EL (cell line): ENCODE measurements at regions not wholly inside any gene's neighbourhood (a gene's known extent, or its start where the extent isn't known, plus 50 kb on each side); places are given as distances from the start of the nearest gene placed in this dataset.

ENCODE experiments used
- DNase-seq: peaks from one replicate; pipeline ENCODE4 v3.0.0-alpha.2; 2016

DNA sequence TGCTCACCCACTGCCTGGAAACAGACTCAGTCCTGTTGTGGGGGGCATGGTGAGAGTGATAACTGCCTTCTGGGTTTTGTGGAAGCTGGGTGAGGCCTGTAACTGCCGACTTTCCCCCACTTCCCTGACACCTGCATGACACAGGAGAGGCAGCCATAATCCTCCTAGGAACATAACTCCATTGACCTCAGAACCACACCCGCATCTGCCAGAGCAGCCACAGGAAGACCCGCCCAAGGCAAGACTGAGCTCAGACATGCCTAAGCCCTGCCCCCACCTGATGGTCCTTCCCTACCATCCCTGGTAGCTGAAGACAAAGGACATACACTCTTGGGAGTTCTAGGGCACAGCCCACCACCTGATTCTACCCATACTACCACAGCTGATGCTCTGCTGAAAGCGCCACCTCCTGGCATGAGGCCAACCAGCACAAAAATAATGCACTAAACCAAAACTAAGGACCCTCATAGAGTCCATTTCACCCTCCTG, 326.7 kb downstream of the RBM26 start:
- DNase-seq = no peak

DNA sequence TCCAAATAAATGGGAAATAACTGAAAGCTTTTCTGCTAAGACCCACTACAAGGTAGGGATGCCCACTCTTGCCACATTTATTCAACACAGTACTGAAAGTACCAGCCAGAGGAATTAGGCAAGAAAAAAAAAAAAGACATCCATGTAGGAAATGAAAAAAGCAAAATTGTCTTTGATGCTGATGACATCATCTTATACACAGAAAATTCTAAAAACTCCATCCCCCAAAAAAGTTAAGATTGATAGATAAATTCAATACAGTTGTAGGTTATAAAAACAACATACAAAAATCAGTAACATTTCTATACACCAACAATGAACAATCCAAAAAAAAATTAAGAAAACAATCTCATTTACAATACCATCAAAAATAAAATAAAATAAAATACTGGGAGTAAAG, 330.4 kb downstream of the RBM26 start:
- no peak for DNase-seq

DNA sequence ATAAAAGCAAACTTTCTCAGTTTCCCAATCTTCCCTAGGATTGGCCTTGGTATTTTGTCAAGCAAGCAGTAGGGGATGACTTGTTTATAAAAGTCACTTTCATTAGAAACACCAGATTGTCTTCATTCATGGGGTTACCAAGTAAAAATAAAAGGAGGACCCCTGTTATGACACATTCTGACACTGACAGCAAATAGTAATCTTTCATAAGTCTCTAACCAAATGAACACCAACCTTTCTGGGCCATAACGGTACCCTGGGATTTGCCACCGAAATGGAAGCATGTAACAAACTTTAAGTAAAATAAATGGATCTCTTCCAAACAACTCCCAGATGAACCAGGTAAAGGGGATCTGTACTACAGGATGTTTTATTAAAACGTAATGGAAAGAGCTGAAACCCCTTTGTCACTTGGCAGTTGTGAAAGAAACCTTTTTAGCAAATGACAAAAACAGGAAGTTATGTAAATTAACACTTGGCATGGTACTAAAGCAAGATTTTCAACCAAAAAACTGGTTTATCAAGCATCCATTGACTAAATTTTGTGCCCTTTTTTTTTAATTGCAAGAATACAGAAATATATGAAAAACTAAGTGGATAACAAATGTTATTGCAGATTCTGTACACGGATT, 335.6 kb downstream of the RBM26 start:
- DNase-seq = no peak

DNA sequence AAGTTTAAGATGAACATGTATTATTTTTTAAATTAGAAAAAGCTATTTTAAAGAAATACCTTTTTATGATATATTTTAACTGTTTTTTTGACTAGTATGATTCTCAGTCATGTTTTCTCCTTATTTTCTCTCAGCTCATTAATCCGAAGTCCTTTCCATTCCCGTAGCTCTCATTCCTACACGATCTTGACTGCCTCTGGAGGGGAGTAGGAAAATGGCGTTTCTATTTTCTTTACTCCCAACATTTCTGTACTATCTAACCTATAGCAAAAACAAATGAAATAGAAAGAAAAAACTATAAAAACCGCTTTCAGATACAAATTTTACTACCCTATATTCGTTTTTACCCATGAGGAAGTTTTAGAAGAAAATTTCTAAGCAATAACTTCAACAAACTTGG, 343.8 kb downstream of the RBM26 start:
- no peak for DNase-seq

DNA sequence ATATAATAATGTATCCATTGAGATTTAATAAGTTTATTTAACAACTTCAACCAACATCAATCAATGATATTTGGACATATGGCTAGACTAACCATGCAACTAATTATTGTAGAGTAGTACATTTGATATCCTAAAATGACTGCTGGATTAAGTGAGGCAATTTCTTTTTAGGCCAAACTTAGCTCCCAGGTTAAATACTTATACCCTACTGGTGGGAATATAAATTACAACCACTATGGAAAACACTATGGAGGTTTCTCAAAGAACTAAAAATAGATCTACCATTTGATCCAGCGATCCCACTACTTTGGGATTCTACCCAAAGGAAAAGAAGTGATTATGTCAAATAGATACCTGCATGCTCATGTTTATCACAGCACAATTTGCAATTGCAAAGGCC, 345.8 kb downstream of the RBM26 start:
- no peak for DNase-seq

DNA sequence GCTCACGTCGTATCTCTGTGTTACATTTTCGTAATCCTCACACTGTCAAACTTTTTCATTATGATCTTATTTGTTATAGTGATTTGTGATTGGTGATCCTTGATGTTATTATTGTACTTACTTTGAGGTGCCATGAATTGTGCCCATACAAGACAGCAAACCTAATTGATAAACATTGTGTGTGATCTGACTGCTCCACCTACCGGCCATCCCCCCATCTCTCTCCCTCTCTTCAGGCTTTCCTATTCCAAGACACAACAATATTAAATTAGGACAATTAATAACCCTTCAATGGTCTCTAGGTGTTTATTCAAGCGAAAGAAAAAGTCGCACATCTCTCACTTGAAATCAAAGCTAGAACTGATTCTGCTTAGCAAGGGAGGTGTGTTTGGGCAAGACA, 349.3 kb downstream of the RBM26 start:
- DNase-seq = no peak

DNA sequence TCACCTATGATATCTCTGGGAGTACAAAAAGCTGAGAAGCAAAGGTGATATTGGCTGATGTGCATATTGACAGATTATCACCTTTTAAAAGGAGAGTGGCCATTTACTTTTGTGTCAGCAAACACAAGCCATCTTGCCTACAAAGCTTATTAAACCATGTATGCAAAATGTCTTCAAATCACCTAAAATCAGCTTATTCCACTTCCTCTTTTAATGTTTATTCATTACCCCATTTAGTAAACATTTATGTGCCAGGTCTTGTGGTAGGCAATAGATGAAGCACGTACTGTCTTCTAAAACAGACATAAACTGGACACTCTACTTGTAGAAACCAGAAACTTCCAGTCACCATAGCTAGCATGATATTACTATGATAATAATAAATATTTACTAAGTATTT, 354.6 kb downstream of the RBM26 start:
- DNase-seq = no peak

DNA sequence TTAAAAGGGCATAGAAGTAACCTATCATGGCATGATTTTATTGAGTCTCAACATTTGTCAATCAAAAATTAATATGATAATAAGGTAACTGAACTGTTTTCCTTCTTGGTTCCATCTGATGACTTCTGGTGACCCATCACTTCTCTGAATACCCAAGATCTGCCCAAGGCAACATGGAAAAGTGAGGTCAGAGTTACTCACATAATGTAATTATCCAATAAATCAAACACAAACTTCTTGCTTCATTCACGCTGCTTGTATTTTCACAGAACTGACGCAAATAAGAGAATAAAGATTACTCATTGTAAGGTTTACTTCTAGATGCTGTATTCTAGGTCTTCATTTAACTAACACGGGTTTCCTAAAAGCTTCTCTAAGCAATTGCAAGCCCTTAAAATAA, 361.6 kb downstream of the RBM26 start:
- no peak for DNase-seq

DNA sequence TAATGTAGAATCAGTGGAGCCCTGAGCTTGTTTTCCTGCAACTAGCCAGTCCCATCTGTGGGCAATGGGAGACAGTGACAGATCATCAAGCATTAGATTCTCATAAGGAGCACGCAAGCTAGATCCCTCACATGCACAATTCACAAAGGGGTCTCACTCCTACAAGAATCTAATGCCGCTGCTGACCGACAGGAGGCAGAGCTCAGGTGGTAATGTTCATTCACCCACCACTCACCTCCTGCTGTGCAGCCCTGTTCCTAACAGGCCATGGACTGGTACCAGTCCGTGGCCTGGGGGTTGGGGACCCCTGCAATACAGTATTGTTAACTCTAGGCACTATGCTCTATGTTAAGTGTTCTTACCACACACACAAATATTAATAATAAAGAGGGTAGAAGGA, 362.8 kb downstream of the RBM26 start:
- DNase-seq = no peak

DNA sequence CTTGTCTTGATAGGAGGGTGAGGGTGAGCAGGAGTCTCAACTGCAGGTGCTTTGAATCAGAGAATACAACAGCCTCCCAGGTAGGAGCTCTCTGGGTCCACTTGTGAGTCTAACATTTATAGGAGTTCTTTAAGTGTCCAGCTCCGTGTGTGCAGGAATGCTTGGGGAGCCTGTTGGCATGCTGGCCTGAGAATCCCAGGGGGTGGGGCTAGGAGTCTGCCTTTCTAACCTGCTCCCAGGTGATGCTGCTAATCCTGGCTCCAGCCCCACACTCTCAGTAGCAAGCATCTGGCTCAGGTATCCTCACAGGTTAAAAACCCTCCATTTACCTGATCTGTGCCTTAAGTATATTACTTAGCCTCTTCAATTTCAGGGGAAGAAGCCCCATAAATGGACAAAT, 368.9 kb downstream of the RBM26 start:
- DNase-seq = no peak

DNA sequence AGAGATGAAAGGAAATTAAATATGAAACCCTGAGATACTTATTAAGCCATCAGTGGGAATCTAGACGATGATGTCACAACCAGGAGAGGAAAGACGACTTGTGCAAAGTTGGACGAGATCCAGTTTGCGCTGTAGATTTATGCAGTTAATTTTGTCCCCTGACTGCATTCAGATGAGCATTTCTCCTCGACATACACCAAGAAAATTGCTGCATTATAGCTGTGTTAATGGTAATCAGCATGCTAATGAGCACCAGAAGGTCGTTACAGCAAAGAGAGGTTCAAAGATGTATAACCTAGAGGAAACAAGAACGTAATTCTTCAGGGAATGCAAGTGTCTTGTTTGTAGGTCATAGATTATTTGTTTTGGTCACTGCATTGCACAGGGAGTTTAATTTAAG, 371.7 kb downstream of the RBM26 start:
- DNase-seq = no peak

DNA sequence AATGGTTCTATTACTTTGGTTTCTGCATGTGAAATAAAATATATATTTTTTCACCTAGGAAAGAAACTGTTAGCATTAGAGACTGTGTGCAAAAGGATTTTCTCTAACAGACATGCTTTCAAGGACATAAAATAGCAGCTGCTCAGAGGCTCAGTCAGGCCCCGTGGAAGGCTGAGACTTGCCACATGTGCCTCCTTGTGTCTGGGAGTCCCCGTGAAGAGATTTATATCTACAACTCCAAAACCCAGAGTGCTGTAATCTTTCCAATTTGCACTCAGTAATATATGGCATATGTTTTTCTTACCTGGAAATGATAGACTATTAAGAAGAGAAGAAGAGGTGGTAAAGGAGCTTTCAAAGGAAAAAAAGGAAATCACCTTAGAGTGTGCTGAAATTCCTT, 371.6 kb upstream of the OBI1 start:
- no peak for DNase-seq

DNA sequence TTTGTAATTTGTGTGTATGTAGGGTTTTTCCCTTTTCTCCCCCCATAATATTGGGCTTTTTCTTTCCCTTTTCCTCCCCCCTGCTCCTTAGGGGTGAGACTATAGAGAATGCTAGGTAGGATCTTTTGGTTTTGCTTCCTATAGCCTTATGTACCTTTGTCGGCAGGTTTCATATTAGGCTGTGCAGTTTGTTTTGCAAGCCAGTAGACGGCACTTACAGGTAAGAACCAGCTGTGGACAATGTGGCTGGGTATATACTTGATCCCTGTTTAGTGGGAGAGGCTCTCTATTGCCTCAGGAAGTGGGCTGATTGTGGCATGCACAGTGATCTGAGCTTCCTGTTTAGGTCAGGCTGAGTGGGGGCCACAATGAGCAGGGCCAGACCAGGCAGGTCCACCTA, 359.2 kb upstream of the OBI1 start:
- no peak for DNase-seq

DNA sequence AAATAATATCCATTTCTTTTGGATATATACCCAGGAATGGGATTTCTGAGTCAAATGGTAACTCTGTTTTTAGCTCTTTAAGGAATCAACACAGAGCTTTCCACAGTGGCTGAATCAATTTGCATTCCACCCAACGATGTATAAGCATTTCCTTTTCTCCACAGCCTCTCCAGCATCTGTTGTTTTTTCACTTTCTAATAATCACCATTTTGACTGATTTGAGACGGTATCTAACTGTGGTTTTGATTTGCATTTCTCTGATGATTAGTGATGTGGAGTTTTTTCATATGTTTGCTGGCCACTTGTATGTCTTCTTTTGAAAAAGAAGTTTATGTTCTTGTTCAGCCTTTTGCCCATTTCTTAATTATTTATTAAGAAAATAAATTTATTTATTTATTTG, 352.2 kb upstream of the OBI1 start:
- DNase-seq = no peak

DNA sequence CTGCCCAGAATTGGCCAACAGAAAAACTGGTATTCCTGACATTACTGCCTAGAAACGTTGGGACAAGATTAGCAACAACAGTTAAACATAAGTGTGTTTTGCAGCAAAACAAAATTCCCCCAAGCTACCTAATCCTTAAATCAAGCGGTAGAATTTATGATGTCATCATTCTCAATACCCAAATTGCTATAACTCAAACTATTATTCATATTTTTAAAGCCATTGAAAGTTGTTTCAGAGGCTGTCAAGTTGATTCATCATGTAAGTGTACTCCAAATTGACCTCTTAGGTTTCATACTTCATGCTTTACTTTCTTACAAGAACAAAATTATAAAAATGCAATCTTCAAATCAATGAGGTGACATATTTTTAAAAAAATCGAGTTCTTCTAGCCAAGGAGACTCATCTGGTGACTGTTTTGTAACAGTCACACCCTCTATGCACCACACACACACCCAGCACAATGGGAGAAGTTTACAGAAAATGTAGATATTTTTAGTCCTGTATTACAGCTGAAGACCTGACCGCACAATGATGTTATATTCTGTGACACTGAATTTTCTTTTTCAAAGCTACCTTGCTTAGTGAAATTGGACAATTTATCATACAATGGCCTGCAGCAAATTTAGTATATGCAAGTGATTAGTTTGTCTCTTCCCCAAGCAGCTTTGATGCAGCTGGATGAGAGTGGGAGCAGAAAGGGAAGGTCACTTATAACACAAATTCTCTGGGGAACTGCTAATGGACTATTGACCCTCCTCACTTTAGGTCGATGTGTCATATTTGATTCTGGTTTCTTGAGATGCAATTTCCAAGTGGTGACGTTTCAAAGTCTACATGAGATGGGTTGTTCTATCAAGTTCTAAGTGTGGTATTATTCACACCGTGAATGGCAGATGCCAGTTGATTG, 345.3 kb upstream of the OBI1 start:
- DNase-seq = no peak

DNA sequence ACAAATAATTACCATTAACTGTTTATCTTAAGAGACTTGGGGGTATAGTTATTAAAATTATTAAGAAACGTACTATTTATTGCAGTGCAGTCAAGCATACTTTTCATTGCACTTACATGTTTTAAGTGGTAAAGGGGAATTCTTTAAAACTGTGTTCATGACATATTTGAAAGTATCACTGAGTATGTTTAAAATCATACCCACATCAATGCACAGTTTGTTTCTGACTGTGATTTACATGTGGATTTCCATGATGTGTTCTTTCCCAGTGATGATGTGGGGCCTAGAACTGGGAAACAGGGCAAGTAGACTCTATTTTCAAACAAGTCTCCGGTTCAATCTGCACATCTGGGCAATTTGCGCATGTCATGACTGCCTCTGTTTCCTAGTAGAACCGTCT, 340.5 kb upstream of the OBI1 start:
- DNase-seq = no peak

DNA sequence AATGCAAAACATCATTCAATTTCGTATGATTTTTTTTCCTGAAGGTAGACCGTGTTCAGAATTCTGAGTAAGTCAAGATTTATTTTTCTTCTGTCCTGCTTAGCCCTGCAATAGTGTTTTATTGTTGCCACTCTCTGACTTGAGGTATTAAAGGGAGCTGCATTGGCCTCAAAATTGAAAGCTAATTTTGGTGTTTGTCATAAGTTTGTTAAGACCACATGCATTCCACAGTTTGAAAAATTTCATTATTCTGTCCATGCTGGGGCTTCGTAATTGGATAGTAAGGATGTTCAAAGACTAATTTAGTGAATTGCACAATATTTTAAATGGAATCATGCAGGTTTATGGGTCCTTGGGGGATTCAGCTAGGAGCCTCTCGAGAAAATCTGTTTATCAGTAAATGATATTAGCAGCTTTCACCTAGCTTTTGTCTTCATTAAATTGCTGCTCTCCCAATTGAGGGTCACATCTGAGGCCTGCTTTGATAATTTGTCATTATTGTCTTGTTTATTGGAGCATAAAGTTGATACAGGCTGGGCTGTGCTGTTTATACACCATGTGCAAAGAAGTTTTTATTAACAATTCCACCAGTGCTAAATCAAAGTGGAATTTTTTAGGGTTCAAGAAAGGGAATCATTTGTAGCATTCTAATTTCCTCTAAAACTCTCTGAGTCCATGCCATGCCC, 339.8 kb upstream of the OBI1 start:
- DNase-seq = no peak

DNA sequence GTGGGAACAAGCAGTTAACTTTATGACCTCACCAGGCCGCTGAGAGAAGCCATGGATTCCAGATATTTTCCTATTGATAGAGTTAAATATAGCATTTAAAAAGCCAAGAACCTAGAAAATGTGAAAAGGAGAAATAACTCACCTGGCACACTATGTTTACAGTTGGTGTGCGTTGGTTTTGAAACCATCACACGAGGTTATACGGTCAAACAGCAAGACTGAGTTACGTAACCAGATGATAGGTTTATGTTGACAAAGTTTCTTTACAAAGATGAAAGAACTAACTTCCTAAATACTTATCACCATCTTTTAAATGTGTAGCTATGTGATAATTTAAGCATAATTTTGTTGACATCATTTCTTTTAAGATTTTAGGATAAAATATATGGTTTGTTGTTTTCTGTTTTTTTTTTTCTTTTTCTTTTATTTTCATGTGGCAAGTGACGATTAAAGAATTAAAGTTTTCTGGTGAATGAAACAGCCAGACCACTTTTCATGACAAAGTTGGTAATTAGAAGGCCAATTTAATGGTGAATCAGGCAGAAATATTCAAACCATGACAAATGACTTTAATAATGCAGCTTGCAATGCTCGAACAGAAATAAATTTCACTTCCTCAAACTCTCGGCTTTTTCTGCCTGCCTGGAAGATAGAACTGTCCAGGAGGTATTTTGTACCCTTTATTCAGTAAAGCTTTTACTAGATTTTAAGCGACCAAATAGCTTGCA, 339.1 kb upstream of the OBI1 start:
- no peak for DNase-seq

DNA sequence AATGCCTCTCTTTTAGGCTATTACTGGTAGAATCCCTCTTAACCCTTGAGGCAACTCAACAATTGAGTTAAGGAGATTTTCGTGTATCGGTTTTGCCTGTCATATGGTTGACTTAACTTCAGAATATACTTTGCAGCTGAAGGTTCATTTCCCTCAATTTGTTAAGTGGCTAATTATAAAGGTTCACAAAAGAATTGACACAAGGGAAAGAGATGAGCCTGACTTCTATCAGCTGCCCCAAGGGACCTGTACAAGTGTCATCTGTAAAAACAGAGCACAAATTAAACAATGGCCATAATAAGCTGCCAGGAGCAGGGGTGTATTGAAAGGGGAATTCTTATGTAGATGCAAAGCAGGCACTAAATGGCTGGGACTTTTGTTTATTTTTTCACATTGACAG, 334.8 kb upstream of the OBI1 start:
- DNase-seq = no peak

DNA sequence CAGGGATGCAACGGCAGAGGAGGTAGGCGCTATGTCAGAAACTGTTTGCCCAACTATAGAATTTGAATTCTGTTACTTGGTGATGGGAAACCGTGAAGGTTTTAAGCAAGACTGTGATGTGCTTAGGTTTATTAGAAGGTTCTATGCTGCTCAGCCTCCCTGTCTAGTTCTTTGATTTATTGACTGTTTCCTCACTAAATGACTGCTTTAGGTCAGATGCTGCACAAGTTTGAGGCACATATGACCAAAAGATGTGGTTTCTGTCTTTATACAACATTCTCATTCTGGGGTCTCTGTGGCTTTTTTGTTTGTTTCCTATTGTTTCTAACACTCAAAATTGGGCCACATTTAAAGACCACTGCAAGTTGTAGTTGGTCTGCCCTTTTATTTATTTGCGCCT, 323.0 kb upstream of the OBI1 start:
- no peak for DNase-seq

DNA sequence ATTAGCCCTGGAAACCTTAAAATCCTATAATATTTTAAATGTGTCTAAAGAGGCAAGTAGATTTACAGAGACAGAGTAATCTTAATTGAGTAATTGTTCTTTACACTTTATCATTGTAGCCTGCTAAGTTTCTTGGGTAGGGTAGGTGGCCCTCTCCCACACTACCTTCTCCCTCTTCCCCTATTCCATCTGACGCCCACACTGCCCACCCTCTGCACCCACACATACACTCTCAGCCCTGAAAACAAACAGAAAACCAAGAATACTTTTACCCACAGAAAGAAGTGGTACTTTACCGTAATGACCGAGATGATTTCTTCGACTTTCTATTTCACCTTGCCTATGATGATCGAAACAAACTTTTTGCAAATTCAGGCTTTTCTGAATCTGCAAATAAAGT, 320.4 kb upstream of the OBI1 start:
- no peak for DNase-seq

DNA sequence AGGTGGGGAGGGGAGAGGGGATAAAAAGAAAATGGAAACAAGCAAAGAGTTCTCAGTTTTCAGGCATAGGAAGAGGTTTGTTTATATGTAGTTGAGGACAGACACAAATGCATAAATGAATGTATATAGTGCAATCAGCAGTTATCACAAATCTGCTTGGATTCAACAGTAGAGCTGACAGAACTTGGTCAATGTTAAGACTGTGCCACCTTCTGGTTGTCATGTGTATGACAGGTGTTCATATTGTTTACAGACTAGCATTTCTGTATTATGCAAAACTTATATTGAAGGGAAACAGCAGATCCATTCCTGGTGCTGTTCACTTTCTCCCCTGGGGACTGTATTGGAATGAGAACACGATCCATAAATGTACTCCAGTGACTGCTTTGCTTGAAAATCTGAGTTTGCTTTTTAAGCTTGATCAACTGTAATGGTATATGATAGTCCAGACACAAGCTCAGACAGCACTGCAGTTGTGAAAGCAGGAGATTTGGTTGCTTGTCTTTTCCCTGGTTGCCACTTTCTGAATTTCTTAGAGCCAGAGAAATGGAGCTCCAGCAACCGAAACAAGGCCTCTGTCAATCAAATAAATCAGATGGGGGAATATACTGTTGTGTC, 319.5 kb upstream of the OBI1 start:
- DNase-seq = peak; percentile 46

DNA sequence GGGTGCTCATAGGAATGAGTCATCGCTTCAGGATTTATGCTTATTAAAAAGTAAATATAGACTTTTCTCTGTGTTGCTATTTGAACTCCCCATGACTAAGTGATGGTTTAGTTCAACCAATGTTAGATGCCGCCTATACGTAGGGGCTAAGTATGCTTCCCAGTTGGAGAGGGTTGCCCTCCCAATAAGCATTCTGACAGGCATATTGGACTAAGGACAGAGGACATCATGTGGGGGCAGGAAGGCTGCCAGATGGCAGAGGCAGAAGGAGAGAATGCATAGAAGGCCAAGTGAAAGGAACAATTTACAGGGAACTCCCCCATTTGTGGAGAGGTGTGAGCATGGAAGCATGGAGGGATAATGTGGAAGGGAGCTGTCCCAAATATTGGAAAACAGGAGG, 318.4 kb upstream of the OBI1 start:
- DNase-seq = no peak
